DMS53 (cell line): ENCODE measurements at regions not wholly inside any gene's neighbourhood (a gene's known extent, or its start where the extent isn't known, plus 50 kb on each side); places are given as distances from the start of the nearest gene placed in this dataset.

ENCODE experiments used
- DNase-seq: peaks from one replicate; lab custom pipeline; 2025; lab: John Stamatoyannopoulos, UW

- no peak for DNase-seq
Observed at GRCh38 chr13:94968757-94969086, 256.4 kb upstream of the SOX21 start.

- DNase-seq: peak; percentile 12
Observed at GRCh38 chr13:94968040-94968756, 255.9 kb upstream of the SOX21 start.

GRCh38 chr13:94967183-94968039, 255.1 kb upstream of the SOX21 start:
- DNase-seq: peak; percentile 27

GRCh38 chr13:94966422-94966955, 254.1 kb upstream of the SOX21 start:
- DNase-seq: peak; percentile 44

GRCh38 chr13:94959626-94960025, 247.3 kb upstream of the SOX21 start:
- DNase-seq: no peak

GRCh38 chr13:94956417-94957110, 244.2 kb upstream of the SOX21 start:
- DNase-seq: no peak

DNA sequence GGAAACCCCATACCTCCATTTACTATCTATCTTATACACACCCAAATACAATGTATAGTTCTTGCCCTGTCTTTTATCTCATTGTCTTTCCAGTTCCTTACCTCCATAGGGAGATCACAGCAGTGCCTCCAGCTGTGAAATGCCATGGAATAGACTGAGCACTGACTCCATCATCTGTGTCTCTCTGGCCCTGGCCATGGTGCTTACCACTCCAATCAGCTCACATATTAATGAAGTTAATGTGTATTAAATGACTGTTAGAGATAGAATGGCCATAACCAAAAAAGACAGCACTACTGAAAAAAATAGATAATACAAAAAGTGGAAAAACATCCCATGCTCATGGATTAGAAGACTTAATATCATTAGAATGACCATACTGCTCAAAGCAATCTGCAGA, 240.4 kb upstream of the SOX21 start:
- DNase-seq: no peak

DNA sequence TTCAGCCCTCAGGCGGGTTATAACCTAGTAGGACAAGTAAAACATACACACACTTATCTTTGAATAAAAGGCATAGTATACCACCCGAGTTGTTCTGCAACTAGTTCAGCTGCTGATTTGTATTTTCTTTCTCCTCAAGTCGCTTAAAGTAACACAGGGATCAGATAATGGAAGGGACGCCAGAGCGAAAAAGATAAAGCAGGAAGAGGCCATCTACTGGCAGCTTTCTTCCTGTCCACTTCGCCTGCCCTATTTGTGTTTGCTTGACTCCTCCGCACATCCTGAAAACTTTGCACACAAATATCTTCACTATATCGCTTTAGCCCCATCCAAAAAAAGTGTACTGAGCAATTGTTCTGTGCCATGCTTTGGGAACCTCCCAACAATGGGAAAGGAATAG, 238.0 kb upstream of the SOX21 start:
- DNase-seq: no peak

- no peak for DNase-seq
Observed at GRCh38 chr13:94947965-94948371, 235.6 kb upstream of the SOX21 start.

GRCh38 chr13:94947392-94947791, 235.0 kb upstream of the SOX21 start:
- no peak for DNase-seq

- DNase-seq: no peak
Observed at GRCh38 chr13:94946039-94946438, 233.7 kb upstream of the SOX21 start.

GRCh38 chr13:94938124-94938523, 225.8 kb upstream of the SOX21 start:
- no peak for DNase-seq

DNA sequence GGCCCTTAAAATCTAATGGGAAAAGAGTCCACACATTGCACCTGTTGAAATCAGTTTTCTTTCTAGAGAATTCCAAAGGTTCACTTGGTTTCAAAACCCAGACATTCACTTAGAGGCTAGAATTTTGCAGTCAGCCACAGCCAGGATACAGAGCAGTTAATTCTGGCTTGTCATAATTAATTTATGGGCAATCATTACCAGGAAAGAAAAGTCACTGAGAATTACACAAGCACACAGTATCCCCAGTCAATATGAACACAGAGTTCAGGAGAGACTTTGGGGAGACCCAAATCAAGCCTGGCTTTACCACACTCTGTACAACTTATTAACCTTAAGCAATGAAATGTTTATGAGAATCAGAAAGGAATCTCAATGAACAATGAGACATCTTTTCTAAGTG, 224.3 kb upstream of the SOX21 start:
- DNase-seq: no peak

- no peak for DNase-seq
Observed at GRCh38 chr13:94933936-94934335, 221.6 kb upstream of the SOX21 start.

DNA sequence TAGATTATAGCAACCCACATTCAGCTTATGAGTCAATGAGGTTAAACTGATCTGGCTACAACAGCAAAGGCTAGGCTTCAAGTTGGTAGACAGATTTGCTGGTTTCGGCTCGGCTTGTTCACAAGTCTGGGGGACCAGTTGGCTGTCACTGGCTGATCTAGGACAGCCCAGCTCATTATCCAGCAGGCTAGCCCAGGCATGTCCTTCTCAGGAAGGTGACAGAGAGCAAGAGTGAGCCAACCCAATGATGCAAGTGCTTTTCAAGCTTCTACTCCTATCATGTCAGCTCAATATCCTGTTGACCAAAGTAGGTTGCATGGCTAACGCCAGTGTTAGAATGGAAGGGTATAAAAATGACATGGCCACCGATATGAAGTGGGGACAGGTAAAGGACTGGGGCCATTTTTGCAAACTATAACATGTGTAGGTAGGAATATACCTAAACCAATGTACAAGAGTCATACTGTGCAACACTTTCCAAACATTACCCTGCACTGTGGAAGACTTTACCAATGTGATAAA, 220.9 kb upstream of the SOX21 start:
- no peak for DNase-seq

DNA sequence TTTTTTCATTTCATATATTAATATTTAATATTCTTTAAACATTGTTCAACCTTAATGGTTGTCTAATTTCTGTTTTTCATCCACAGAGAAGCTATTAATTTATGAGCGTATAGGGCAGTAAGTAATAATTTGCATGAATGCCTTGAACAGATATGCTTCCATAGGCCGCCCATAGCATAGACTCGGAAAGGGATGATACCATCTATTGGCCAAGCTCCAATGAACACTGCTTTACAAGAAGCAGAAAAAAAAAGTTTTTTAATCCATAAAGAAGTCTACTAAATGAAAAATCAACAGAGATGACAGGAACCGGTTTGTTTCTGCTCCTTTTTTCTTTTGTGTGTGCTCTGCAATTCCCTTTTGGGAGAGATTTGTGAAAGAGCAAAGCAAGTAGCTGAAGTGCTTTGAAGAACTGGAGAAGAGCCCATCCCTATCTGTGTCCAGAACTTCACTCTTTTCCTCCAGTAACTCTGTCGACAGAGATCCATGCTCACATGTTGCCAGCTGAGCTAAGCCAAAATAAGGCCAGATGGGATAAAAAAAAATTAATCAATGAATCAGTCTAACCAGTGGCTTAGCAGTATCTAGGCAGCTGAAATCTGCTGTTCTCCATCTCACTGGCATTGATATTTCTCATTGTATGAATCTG, 215.9 kb upstream of the SOX21 start:
- DNase-seq: no peak

- no peak for DNase-seq
Observed at GRCh38 chr13:94925263-94925662, 212.9 kb upstream of the SOX21 start.

- no peak for DNase-seq
Observed at GRCh38 chr13:94921181-94921580, 208.8 kb upstream of the SOX21 start.

DNA sequence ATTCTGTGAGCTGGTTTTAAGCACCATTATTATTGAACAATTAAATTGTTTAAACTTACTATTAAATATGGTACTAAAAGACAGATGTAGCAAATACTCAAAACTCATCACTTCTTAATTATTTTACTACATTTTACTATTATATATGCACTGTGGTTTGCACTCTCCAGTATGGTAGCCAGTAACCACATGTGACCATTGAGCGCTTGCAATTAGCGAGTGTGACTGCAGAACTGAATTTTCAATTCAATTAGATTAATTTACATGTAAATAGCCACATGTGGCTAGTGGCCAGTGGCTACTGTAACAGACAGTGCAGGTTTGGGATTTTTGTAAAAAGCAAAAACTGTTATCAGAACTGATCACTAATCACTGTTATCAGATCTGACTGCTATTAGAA, 208.2 kb upstream of the SOX21 start:
- no peak for DNase-seq

- DNase-seq: no peak
Observed at GRCh38 chr13:94917824-94918223, 205.5 kb upstream of the SOX21 start.

- DNase-seq: no peak
Observed at GRCh38 chr13:94914895-94915294, 202.6 kb upstream of the SOX21 start.

DNA sequence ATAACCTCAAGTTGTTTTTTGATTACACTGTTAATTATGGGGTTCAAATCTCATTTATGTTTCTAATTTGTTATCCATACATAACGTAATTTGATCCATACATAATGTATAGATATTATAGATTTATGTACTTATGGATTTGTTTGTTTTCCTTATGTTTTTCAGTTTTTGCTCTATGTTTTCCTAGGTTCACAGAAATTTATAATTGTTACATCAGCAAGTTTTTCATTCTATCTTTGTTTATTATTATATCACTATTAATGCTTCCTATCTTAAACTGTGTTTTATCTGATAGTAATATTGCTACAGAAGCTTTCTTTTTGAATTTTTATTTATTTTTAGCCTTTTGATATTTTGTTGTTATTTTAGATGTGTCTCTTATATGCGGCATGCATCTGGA, 194.3 kb upstream of the SOX21 start:
- no peak for DNase-seq
